D721Med (cell line): ENCODE measurements at regions not wholly inside any gene's neighbourhood (a gene's known extent, or its start where the extent isn't known, plus 50 kb on each side); places are given as distances from the start of the nearest gene placed in this dataset.

Experiments used
- DNase-seq: peaks from one replicate; pipeline ENCODE4 v3.0.0; 2011; ENCODE audit warnings: low spot score; ENCODE audit not compliant: insufficient read length
- FAIRE-seq: peaks from 2 replicates; lab custom pipeline; 2011; peaks lifted over from hg19 to GRCh38; lab: Jason Lieb, UNC
- CTCF ChIP-seq: IDR thresholded peaks from 2 replicates; pipeline ENCODE4 v1.5.1; 2012; ENCODE audit warnings: mild to moderate bottlenecking, control low read depth; ENCODE audit not compliant: insufficient read depth; ENCODE audit errors: missing control alignments

DNA sequence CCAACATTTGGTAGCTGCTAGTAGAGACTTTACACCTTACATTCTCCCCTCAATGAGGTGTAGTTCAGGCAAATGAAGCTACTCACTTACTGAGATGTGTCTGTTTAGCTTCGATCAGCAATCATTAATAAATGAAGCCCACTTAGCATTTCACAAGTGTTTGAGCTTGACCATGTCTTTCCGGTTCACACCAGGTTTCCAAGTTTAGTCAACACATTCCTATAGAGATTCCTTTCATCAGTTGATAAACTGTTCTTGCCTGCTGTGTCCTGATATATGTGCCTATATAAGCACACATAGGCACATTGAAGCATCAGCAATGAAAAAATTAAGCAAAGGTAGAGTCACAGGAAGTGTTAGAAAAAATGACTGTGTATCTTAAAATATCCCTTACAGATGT, 150.0 kb downstream of the BTBD3 start:
- FAIRE-seq, result no peak
- DNase-seq, result no peak
- TF ChIP-seq CTCF, result no peak

DNA sequence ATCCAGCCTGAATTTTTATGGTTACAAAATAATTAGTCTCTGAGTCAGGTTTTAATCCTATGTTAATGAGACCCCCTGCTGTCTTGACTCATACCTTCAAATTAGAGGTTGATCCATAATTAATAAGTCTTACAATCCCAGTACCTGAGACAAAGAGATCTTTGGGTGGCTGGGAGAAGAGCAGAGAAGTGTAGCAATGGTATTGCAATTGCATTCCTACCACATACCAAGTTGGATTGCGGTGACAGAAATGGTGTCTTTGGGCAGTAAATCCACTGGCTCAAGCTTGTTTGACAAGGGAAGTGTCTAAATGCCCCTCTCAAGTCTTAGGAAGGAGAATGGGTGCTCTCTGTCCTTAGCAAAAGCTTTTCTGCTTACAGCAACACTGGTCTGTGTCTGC, 150.4 kb downstream of the BTBD3 start:
- FAIRE-seq (no peak), DNase-seq (no peak)
- no peak for TF ChIP-seq CTCF

GRCh38 chr20:12069181-12069580, 151.5 kb downstream of the BTBD3 start:
- no peak for TF ChIP-seq CTCF
- FAIRE-seq (no peak), DNase-seq (no peak)

GRCh38 chr20:12072221-12072953, 154.7 kb downstream of the BTBD3 start:
- FAIRE-seq, result no peak
- no peak for DNase-seq
- no peak for TF ChIP-seq CTCF

GRCh38 chr20:12072954-12073264, 155.2 kb downstream of the BTBD3 start:
- FAIRE-seq, result no peak
- DNase-seq, result no peak
- TF ChIP-seq CTCF, result no peak

- FAIRE-seq (no peak), DNase-seq (no peak)
- TF ChIP-seq CTCF, result no peak
Measured at GRCh38 chr20:12074111-12074655, 156.5 kb downstream of the BTBD3 start.

DNA sequence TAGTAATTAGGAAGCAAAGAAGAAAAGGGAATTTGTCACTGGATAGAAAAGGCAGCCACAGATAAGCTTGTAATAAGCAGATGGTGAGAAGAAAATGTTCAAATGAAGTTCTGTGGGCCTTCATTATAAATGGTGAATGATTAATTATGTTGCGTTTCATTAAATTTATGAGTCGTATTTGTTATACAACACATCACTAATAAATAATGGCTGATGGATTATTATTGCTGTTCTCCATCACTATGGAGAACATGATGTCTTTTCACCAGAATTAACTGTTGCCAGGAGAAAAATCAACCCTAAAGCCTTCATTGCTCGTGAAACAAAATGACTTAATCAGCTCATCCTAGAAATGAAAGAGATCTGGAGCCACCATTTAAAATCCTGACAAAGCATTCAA, 158.5 kb downstream of the BTBD3 start:
- no peak for FAIRE-seq
- DNase-seq, result no peak
- TF ChIP-seq CTCF, result no peak
